ENCODE measurements at regions not wholly inside any gene's neighbourhood (a gene's known extent, or its start where the extent isn't known, plus 50 kb on each side); places are given as distances from the start of the nearest gene placed in this dataset.

GRCh38 chr2:185471441-185471840 lies 267.2 kb upstream of the FSIP2 start:
- TF ChIP-seq ZBTB7A (IDR thresholded peaks at IDR 0.05; ENCODE audit: low read depth): no peak
- TF ChIP-seq TCF12 (IDR thresholded peaks at IDR 0.05; ENCODE audit: low read depth): no peak
- TF ChIP-seq FOXM1 (IDR thresholded peaks at IDR 0.05; ENCODE audit: borderline replicate concordance, low read depth): no peak
- TF ChIP-seq EP300 (IDR thresholded peaks at IDR 0.05; ENCODE audit: borderline replicate concordance): no peak
- TF ChIP-seq CEBPB (IDR thresholded peaks at IDR 0.05): no peak
- TF ChIP-seq MAX (IDR thresholded peaks at IDR 0.05): no peak
- no peak for TF ChIP-seq TAF1 (IDR thresholded peaks at IDR 0.05; ENCODE audit: low read depth)
- no peak for TF ChIP-seq RAD21 (IDR thresholded peaks at IDR 0.05; ENCODE audit: low read depth)
- TF ChIP-seq NFIC (IDR thresholded peaks at IDR 0.05): no peak
- TF ChIP-seq YY1 (IDR thresholded peaks at IDR 0.05; ENCODE audit: low read depth): no peak
- no peak for TF ChIP-seq REST (IDR thresholded peaks at IDR 0.05; ENCODE audit: low read depth)
- no peak for TF ChIP-seq EGR1 (IDR thresholded peaks at IDR 0.05)
- TF ChIP-seq CREB1 (IDR thresholded peaks at IDR 0.05; ENCODE audit: low read depth): no peak

All from Ishikawa (cell line).